PFSK-1 (cell line): ENCODE measurements at regions not wholly inside any gene's neighbourhood (a gene's known extent, or its start where the extent isn't known, plus 50 kb on each side); places are given as distances from the start of the nearest gene placed in this dataset.

Source experiments
- POLR2AphosphoS5 ChIP-seq: IDR thresholded peaks from 2 replicates; pipeline ENCODE4 v1.6.1; 2012; ENCODE audit warnings: low read depth, mild to moderate bottlenecking, control low read depth, low read length, moderate library complexity
- SIN3A ChIP-seq: IDR thresholded peaks from 2 replicates; pipeline ENCODE4 v1.6.1; 2012; ENCODE audit warnings: mild to moderate bottlenecking, low read length, moderate library complexity, borderline replicate concordance; ENCODE audit not compliant: insufficient read depth

DNA sequence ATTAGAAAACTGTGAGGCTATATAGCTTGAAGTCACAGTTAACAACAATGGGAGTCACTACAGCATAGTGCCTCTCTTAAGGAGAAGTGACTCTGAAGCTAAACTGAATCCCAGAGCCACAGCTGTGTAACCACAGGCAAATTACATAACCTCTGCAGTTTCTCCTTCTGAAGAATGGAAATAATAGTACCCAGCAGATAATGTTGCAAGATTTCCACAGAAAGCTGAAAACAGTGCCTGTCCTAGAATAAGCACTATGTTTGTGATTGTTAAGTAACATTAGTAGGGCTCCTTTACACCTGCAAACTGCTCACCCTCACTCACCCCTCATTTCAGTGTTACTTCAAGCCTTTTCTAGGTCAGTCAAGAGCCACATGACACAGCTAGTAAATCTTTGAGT is 886.7 kb downstream of the PLA2G4A start:
- TF ChIP-seq POLR2AphosphoS5 (no peak), SIN3A (no peak)
